OCI-LY7 (cell line): ENCODE measurements at regions not wholly inside any gene's neighbourhood (a gene's known extent, or its start where the extent isn't known, plus 50 kb on each side); places are given as distances from the start of the nearest gene placed in this dataset.

Source experiments
- CTCF ChIP-seq: fragments of 200-600 bp; sonication (generic); conservative IDR thresholded peaks from 2 replicates; pipeline ENCODE4 v1.5.1; 2014; ENCODE audit warnings: mild to moderate bottlenecking, antibody characterized with exemption, low read length, moderate library complexity, mixed read lengths
- EZH2phosphoT487 ChIP-seq: fragments of 200-600 bp; sonication (generic); IDR thresholded peaks from 2 replicates; pipeline ENCODE4 v1.6.1; 2018; ENCODE audit warnings: low read depth, borderline replicate concordance, mild to moderate bottlenecking, mixed run types, antibody characterized with exemption, low read length, moderate library complexity, mixed read lengths

GRCh38 chr1:113190078-113190477, 117.1 kb downstream of the LRIG2 start:
- TF ChIP-seq CTCF, result no peak
- TF ChIP-seq EZH2phosphoT487, result no peak
